NCI-H187 treated with DMSO at 0.1 percent for 48 hours (cell line): ENCODE measurements at regions not wholly inside any gene's neighbourhood (a gene's known extent, or its start where the extent isn't known, plus 50 kb on each side); places are given as distances from the start of the nearest gene placed in this dataset.

ENCODE experiments used
- DNase-seq: peaks from one replicate; lab custom pipeline; 2025; lab: John Stamatoyannopoulos, UW

DNA sequence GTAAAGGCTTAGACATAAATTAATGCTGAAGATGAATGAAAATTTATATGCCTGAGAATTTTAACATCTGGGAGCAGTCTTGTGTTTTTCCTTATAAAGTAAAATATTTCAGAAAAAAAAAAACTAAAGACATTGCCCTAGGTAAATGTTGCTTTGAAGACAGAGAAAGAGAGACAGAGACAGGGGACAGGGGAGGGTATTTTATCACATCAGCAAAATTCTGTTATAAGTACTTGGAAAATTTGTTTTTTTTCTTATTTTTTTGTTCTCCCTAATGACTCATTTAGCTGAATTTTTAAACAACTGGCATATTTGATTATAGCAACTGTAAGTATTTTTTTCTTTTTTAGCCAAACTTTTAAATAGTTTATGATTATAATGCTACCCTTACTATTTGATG is 1540.6 kb upstream of the GBE1 start:
- DNase-seq, result no peak

- DNase-seq, result no peak
Measured at GRCh38 chr3:83317605-83318004, 1556.2 kb upstream of the GBE1 start.

DNA sequence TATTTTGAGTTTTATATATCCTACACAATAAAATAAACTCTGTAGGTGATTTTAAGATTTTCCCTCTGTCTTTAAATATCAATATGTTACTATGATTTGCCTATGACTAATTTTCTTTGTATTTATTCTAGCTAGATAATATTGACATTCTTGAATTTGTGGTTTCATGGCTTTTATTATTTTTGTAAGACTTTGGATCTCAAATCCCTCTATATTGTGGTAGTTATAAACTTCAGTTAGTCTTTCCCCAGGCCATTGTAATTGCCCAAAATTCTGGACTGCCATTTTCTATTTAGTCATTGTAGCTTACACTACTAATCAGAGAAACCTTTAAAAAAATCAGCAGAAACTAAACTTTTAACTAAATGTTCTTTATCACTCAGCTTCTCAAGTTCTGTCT is 1559.3 kb upstream of the GBE1 start:
- DNase-seq, result no peak

GRCh38 chr3:83321457-83321856 is 1560.0 kb upstream of the GBE1 start:
- no peak for DNase-seq

GRCh38 chr3:83321891-83322290 is 1560.4 kb upstream of the GBE1 start:
- no peak for DNase-seq

DNA sequence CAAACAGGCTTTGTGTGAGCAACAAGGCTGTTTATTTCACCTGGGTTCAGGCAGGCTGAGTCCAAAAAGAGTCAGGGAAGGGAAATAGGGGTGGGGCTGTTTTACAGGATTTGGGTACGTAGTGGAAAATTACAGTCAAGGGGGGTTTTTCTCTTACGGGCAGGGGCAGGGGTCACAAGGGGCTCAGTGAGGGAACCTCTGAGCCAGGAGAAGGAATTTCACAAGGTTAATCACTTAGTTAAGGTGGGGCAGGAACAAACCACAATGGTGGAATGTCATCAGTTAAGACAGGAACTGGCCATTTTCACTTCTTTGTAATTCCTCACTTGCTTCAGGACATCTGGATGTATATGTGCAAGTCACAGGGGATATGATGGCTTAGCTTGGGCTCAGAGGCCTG is 1592.8 kb upstream of the GBE1 start:
- no peak for DNase-seq

GRCh38 chr3:83393276-83393675 is 1565.5 kb upstream of the CADM2 start:
- no peak for DNase-seq

DNA sequence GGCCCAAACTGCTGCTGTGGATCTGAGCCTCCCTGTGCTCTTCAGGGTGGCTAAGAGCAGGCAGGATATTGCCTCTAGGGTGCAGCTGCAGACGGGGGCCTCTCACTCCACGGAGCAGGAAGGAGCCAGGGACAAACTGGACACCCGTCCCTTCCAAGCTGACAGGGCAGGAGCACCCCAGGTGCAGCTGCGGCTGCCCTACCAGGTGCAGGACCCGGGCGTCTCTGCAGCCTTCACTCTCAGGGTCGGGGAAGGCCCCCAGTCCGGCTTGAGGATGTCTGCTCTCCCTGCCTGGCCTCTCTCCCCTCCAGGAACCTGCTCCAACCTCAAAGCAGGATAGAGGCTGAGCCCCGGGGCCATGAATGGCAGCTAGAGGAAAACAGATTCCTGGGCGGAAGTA is 1554.9 kb upstream of the CADM2 start:
- no peak for DNase-seq

DNA sequence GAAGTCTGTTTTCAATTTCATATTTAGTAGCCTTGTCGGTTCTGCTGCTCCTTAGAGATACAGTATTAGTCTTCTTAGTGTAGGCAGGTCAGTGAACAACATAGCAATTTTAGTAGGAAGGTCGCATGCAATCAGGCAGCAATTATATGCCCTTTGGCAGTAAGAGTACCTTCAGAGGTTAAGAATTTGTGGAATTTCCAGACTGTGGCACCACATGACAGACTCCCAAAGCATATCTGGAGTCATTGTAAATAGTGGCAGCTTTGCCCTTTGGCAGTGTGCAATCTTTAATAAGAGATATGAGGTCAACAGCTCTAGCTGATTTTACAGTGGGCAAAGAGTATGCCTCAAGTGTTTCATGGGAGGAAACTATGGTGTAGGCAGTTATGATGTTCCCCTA is 1532.5 kb upstream of the CADM2 start:
- no peak for DNase-seq

- DNase-seq, result no peak
Measured at GRCh38 chr3:83434880-83435587, 1523.8 kb upstream of the CADM2 start.

DNA sequence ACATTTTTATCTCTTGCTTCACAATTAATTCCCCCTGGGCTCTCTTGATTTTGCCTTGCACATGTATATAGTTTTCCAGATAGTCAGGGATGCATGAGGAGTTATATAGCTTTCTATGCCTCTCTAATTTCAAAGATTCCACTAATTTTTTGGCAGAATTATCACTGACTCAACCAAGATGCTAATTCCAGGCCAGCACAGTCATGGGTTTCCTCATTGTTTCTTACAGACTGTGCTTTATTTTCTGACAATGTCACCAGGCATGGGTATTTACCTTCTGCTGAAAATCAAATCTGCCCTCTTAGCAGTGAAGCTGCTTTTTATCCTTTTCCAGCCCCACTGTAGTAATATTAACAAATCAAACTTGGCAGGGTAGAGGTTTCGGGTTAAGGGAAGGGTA is 1520.6 kb upstream of the CADM2 start:
- no peak for DNase-seq

DNA sequence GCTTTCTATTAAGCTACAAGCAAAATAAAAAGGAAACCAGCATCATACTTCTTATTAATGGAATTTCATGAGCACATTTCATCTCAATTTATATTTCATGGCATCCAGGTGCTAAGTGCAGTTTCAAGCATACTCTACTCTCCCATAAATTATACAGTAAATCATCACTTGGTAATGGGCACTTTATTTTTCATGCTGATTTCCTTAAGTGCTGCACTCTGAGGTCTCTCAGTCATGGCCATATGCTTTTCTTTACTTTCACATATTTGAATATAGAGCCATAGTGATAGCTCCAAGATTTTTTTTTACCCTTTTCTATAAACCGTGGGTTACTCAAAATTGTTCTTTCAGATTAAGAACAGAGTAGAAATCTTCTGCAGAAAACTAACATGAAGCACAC is 1505.7 kb upstream of the CADM2 start:
- peak; percentile 64 for DNase-seq

DNA sequence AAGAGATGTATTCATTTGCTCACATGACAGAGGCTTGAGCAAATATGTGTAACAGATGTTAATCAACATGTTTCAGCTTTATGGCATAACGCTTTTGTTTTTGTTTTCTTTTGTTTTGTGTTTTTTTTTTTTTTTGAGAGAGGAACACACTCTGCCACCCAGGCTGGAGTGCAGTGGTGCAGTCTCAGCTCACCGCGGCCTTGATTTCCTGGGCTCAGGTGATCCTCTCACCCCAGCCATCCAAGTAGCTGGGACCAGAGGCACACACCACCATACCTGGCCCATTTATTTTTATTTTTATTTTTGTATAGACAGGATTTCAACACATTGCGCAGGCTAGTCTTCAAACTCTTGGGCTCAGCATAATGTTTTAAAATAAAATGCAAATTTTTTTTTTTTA is 1504.4 kb upstream of the CADM2 start:
- DNase-seq, result no peak

DNA sequence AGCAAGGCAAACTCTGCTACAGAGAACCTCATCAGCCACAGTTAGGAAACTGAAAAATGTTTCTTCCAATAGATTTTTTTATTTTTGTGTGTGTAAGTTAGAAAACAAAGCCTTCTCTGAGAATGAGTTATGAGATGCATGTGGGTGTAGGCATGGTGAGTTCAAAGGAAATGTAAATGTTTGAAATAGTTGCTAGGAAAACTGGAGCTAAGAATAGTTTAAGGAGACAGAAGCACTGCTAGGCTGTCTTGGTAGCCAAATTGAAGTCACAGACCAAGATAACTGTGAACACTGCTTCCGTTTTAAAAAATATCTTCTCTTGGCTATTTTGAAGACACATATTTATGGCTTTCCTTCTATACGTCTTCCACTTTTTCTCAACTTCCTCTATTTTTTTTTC is 1501.2 kb upstream of the CADM2 start:
- no peak for DNase-seq

DNA sequence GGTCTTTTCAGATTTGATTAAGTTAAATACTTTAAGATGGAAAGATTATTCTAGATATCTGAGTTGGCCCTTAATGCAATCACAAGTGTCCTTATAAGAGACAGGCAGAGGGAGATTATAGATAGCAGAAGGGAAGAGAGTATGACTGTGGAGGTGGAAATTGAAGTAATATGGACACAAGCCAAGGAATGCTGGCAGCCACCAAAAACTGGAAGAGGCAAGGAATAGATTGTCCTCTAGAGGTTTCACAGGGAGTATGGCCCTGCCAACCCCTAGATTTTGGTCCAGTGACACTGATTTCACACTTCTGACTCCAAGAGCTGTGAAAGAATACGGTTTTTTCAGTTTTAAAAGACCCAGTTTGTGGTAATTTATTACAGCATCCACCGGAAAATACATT is 1498.7 kb upstream of the CADM2 start:
- DNase-seq, result no peak

DNA sequence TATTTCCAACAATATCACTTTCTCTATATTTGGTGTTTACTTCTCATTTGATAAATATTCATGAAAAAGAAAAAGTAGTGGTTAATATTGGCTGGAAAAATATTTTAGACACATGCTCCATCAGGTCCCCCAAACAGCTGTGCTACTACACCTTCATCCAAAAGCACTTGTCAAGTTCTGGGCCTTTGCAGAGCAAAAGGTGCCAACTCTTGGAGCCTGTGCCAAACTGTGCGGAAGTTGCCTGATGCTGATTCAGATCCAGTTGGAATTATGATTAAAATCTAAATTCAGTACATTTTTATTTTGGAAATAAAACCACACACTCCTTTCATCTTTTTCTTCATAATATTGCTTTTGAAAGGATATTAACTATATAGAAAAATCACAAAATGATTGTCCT is 1497.4 kb upstream of the CADM2 start:
- no peak for DNase-seq

- no peak for DNase-seq
Measured at GRCh38 chr3:83477563-83477962, 1481.2 kb upstream of the CADM2 start.

DNA sequence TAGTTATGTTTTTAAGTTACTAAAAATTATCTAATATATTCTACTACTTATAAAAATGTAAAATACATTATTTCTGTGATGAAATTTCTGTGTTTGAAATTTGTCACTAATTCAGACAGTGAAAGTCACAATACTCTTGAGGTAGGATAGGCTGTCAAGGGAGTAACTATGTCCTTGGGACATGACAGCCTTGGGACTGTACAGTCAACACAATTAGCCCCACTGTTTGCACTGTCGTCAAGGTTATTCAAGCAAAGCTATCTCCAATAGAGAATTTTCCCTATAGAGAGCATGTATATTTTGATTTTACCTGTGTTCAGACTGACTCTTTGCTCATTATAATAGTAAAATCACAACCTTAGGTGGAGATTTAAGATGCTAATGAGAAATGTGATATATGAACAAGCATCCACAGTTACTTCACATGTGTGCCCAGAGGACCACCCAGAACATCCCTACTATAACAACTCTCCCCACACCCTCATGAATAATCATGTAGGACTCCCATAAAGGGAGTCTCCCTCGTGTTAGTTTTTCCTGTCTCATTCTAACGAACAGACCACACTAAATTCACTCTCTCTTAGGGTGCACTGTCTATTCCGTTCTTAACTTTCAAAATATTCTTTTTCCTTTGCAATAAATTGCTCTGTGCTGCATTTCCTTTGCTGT is 1476.3 kb upstream of the CADM2 start:
- DNase-seq, result no peak

- DNase-seq, result no peak
Measured at GRCh38 chr3:83496462-83496861, 1462.3 kb upstream of the CADM2 start.

DNA sequence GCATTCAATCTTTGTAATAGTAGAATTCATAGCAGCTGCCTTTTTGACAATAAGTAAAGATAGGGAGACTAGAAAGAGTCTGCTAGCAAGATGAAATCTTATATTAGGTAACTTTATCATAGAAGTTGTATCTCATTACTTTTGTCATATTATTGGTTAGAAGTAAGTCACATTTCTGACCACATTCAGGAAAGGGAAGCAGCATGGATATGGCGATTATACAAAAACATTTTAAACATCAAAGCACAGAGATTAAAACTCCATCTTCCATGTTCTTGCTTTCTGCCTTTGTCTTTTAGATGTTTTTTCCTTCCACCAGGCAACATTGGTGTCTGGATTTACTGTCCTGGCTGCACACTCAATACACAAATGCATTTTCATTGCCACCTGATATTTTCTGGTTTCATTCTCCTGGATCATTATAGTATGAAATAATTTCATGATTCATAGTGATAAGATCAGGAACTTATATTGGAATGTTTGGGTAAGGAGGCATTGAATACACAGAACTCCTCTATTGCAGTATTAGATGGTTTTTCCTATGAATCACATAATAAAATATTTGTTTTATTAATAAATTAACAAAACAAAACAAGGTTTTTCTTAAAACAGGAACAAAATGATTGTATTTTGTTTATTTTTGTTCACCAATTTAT is 1460.3 kb upstream of the CADM2 start:
- DNase-seq, result no peak

DNA sequence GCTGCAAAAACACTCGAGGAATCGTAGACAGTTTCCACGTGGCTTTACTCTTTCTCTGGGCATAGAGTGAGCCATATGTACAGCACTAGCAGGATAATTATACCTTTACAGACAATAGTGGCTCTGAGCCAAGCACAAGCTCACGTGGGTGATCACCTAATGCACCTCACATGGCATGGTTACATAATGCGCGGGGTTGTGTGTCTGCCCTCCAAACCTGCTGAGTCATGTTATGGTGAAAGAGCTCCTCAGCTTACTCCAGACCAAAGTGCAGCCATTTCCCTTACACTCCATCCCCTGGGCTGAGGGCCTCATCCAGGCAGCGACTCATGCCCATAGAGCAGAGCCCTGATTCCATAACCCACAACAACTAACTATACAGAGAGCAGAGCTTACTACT is 1458.4 kb upstream of the CADM2 start:
- DNase-seq, result no peak

- DNase-seq, result no peak
Measured at GRCh38 chr3:83500931-83501330, 1457.9 kb upstream of the CADM2 start.

DNA sequence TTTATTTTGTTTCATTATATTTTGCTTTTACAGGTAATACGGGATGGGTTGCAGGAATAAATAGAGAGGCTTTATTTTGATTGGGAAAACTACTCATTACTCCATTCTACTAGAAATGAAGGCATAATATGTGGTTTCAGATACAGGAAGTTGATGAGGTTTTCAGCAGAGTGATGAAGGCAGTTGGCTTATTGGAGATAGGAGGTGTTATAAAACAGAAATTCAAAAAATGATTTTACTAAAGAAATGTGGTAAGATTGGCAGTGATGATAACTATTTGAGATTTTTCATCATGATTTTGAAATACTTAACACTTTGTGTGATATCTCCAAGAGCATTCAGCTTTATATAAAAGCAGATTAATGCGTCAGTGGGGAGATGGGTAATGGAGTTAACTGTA is 1445.7 kb upstream of the CADM2 start:
- no peak for DNase-seq

GRCh38 chr3:83513677-83514076 is 1445.1 kb upstream of the CADM2 start:
- no peak for DNase-seq
